ENCODE measurements at regions not wholly inside any gene's neighbourhood (a gene's known extent, or its start where the extent isn't known, plus 50 kb on each side); places are given as distances from the start of the nearest gene placed in this dataset.

DNA sequence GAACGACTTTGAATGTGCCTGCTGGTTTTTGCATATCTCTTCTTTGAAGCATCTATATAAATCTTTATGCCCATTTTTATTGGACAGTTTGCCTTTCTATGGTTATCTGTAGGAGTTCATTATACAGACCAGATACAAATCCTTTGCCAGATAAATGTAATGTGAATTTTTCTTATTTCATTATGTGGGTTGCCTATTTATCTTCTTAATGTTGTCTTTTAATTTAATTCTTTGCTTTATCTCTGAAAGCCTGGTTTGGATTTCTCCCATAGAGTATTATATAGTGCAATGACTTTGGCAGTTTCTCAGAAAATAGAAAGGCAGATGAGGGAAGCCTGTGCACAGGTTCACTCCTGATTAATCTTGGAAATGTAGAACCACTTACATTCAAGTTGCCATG, 1025.1 kb downstream of the GRM8 start:
- TF ChIP-seq, protein P1, sequence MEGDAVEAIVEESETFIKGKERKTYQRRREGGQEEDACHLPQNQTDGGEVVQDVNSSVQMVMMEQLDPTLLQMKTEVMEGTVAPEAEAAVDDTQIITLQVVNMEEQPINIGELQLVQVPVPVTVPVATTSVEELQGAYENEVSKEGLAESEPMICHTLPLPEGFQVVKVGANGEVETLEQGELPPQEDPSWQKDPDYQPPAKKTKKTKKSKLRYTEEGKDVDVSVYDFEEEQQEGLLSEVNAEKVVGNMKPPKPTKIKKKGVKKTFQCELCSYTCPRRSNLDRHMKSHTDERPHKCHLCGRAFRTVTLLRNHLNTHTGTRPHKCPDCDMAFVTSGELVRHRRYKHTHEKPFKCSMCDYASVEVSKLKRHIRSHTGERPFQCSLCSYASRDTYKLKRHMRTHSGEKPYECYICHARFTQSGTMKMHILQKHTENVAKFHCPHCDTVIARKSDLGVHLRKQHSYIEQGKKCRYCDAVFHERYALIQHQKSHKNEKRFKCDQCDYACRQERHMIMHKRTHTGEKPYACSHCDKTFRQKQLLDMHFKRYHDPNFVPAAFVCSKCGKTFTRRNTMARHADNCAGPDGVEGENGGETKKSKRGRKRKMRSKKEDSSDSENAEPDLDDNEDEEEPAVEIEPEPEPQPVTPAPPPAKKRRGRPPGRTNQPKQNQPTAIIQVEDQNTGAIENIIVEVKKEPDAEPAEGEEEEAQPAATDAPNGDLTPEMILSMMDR (IDR thresholded peaks at IDR 0.05): no peak
- no peak for TF ChIP-seq POLR2A (IDR thresholded peaks at IDR 0.05)

All from testis (tissue), 2 donors.